Neuronal stem cell (in vitro differentiated cells): ENCODE measurements at regions not wholly inside any gene's neighbourhood (a gene's known extent, or its start where the extent isn't known, plus 50 kb on each side); places are given as distances from the start of the nearest gene placed in this dataset.

Source experiments
- DNase-seq: peaks from one replicate; pipeline ENCODE4 v3.0.0-alpha.2; 2013; ENCODE audit warnings: low spot score
- H2AFZ ChIP-seq: one replicate; pipeline ENCODE4 v1.6.1; 2013; ENCODE audit warnings: mild to moderate bottlenecking, low read length, inconsistent platforms
- H2AK5ac ChIP-seq: 2 replicates; pipeline ENCODE4 v1.6.1; 2013; ENCODE audit warnings: low read depth, mild to moderate bottlenecking, inconsistent platforms, low read length, moderate library complexity, mixed read lengths
- H2BK120ac ChIP-seq: 2 replicates; pipeline ENCODE4 v1.6.1; 2013; ENCODE audit warnings: low read depth, mild to moderate bottlenecking, inconsistent platforms, low read length, moderate library complexity, mixed read lengths
- H2BK12ac ChIP-seq: one replicate; pipeline ENCODE4 v1.6.1; 2013; ENCODE audit warnings: low read length, inconsistent platforms
- H2BK15ac ChIP-seq: 2 replicates; pipeline ENCODE4 v1.6.1; 2013; ENCODE audit warnings: mild to moderate bottlenecking, low read length, inconsistent platforms, mixed read lengths
- H2BK5ac ChIP-seq: one replicate; pipeline ENCODE4 v1.6.1; 2013; ENCODE audit warnings: inconsistent platforms, mild to moderate bottlenecking, low read length, moderate library complexity
- H3K14ac ChIP-seq: one replicate; pipeline ENCODE4 v1.6.1; 2013; ENCODE audit warnings: low read length, inconsistent platforms
- H3K18ac ChIP-seq: 2 replicates; pipeline ENCODE4 v1.6.1; 2013; ENCODE audit warnings: low read length, inconsistent platforms
- H3K23ac ChIP-seq: 2 replicates; pipeline ENCODE4 v1.6.1; 2013; ENCODE audit warnings: low read depth, mild to moderate bottlenecking, mixed read lengths, low read length, inconsistent platforms; ENCODE audit not compliant: poor library complexity
- H3K27ac ChIP-seq: replicated peaks from 3 replicates; pipeline ENCODE4 v1.5.1; 2013; ENCODE audit warnings: low read length, inconsistent platforms
- H3K27me3 ChIP-seq, 3 experiments: 2 replicates each; pipeline ENCODE4 v1.6.1; 2013; ENCODE audit warnings: low read length in 3 of 3, mild to moderate bottlenecking in 2 of 3, inconsistent platforms in 1 of 3, low read depth in 1 of 3, mixed read lengths in 1 of 3, moderate library complexity in 1 of 3; ENCODE audit not compliant: control insufficient read depth in 3 of 3, insufficient read depth in 3 of 3
- H3K36me3 ChIP-seq, 2 donors: replicated peaks in 1 of 2; 2 replicates each; pipeline ENCODE4 v1.6.1; 2013; ENCODE audit warnings: low read length in 2 of 2; ENCODE audit not compliant: control insufficient read depth in 2 of 2, insufficient read depth in 2 of 2
- H3K4ac ChIP-seq: 2 replicates; pipeline ENCODE4 v1.6.1; 2013; ENCODE audit warnings: inconsistent platforms, mild to moderate bottlenecking, low read length, moderate library complexity
- H3K4me1 ChIP-seq, 2 donors: 1 replicate in 1 of 2; 2 replicates in 1 of 2; pipeline ENCODE4 v1.6.1; 2013; ENCODE audit warnings: low read length in 2 of 2, low read depth in 1 of 2; ENCODE audit not compliant: control insufficient read depth in 2 of 2, insufficient read depth in 1 of 2
- H3K4me2 ChIP-seq: one replicate; pipeline ENCODE4 v1.6.1; 2013; ENCODE audit warnings: mild to moderate bottlenecking, low read length, inconsistent platforms; ENCODE audit not compliant: insufficient read depth, poor library complexity, severe bottlenecking
- H3K4me3 ChIP-seq, 2 donors: 2 replicates each; pipeline ENCODE4 v1.5.1; 2013; ENCODE audit warnings: low read length in 2 of 2, mild to moderate bottlenecking in 2 of 2, inconsistent platforms in 1 of 2, moderate library complexity in 1 of 2
- H3K79me1 ChIP-seq: one replicate; pipeline ENCODE4 v1.6.1; 2013; ENCODE audit warnings: low read depth, mild to moderate bottlenecking, inconsistent platforms, low read length, moderate library complexity
- H3K9ac ChIP-seq: one replicate; pipeline ENCODE4 v1.6.1; 2013; ENCODE audit warnings: mild to moderate bottlenecking, low read depth, low read length, inconsistent platforms; ENCODE audit not compliant: poor library complexity
- H3K9me3 ChIP-seq, 2 donors: replicated peaks in 1 of 2; 2 replicates each; pipeline versions ENCODE3 to v1.6.1; 2013; ENCODE audit warnings: low read length in 2 of 2, mild to moderate bottlenecking in 2 of 2, inconsistent platforms in 1 of 2, low read depth in 1 of 2, mixed read lengths in 1 of 2, moderate library complexity in 1 of 2; ENCODE audit not compliant: control insufficient read depth in 2 of 2, insufficient read depth in 1 of 2
- H4K8ac ChIP-seq: one replicate; pipeline ENCODE4 v1.6.1; 2013; ENCODE audit warnings: low read depth, mild to moderate bottlenecking, inconsistent platforms, low read length, moderate library complexity
- H4K91ac ChIP-seq: one replicate; pipeline ENCODE4 v1.6.1; 2013; ENCODE audit warnings: low read length, low read depth, mild to moderate bottlenecking, inconsistent platforms; ENCODE audit not compliant: poor library complexity
- WGBS, 2 donors: extraction: QIAGEN DNeasy Blood & Tissue Kit; methylation state at CpG; one replicate each; pipeline ENCODE4 v1.1.7; 2013; ENCODE audit warnings: missing lambda C conversion rate in 2 of 2, mixed read lengths in 1 of 2; ENCODE audit not compliant: insufficient read length in 2 of 2, insufficient replicate concordance in 1 of 2; ENCODE audit errors: extremely low coverage in 2 of 2; 5-methylcytosine and 5-hydroxymethylcytosine counted together

DNA sequence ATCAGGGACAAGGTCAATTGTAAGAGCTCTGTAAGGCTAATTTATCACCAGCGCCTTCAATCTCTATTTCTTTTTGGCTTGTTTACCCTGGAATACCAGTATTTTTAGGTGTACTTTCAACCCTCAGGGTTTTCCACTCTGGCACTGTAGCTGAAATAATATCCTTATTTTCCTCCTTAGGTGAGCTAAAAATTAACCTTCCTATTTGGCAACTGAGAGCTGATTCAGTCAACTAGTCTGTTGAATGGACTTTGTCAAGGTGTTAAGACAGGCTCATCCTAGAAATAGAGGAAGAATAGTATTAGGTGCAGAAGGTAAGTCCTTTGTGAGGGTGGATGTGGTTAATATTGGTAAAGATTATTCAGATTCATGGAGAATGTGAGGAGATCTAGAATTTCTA, 101.3 kb upstream of the BANK1 start:
- Histone ChIP-seq H3K9ac (no peak overlapping the region), H3K27me3 (no peaks in the 10 kb centered on the region), H2BK12ac (no peak overlapping the region), H2BK15ac (no peak overlapping the region), H4K91ac (no peak overlapping the region), H2AK5ac (no peak overlapping the region), H2AFZ (no peak overlapping the region), H4K8ac (no peak overlapping the region), H3K36me3 (no peaks in the 10 kb centered on the region), H3K4me1 (no peaks in the 10 kb centered on the region), H3K27ac (no peak overlapping the region), H3K18ac (no peak overlapping the region), H3K79me1 (no peaks in the 10 kb centered on the region), H3K4ac (no peak overlapping the region), H3K4me3 (no peak overlapping the region), H2BK120ac (no peak overlapping the region), H3K14ac (no peak overlapping the region), H3K9me3 (no peaks in the 10 kb centered on the region), H3K23ac (no peak overlapping the region), H3K4me2 (no peak overlapping the region), H2BK5ac (no peak overlapping the region)
- WGBS, 2 donors = no CpG with 5 or more reads among the region's 1 CpG
- DNase-seq = no peak

DNA sequence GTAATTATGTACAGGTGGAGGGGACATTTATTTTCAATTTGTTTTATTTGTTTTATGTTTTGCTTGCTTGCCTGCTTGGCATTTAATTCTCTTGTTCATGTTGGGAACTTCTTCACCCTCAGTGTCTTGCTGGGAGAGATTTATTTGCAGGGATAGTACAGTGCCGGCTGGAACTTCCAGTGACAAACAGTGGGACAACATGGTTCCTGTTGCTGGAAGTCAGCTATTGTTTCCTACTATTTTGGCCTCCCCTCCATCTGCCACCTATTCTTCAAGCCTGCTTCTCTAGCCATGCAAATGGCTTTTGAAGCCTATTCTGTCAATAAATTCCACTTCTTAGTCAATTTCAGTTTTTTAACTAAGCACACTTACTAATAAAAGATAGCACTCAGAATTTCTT, 105.4 kb upstream of the BANK1 start:
- WGBS, 2 donors = no CpG with 5 or more reads among the region's 1 CpG
- no peak overlapping the region for H3K14ac ChIP-seq
- H2BK120ac ChIP-seq = no peak overlapping the region
- no peak for DNase-seq
- no peak overlapping the region for H3K18ac ChIP-seq
- H3K9me3 ChIP-seq = no peaks in the 10 kb centered on the region
- H2BK5ac ChIP-seq = no peak overlapping the region
- no peak overlapping the region for H4K91ac ChIP-seq
- no peak overlapping the region for H3K27ac ChIP-seq
- no peaks in the 10 kb centered on the region for H3K27me3 ChIP-seq
- H3K36me3 ChIP-seq = no peaks in the 10 kb centered on the region
- H3K4me3 ChIP-seq = no peak overlapping the region
- H2AK5ac ChIP-seq = no peak overlapping the region
- no peaks in the 10 kb centered on the region for H3K4me1 ChIP-seq
- no peak overlapping the region for H3K4ac ChIP-seq
- no peak overlapping the region for H3K4me2 ChIP-seq
- H2BK15ac ChIP-seq = no peak overlapping the region
- no peak overlapping the region for H4K8ac ChIP-seq
- H3K79me1 ChIP-seq = no peaks in the 10 kb centered on the region
- no peak overlapping the region for H3K23ac ChIP-seq
- no peak overlapping the region for H2AFZ ChIP-seq
- no peak overlapping the region for H3K9ac ChIP-seq
- H2BK12ac ChIP-seq = no peak overlapping the region

DNA sequence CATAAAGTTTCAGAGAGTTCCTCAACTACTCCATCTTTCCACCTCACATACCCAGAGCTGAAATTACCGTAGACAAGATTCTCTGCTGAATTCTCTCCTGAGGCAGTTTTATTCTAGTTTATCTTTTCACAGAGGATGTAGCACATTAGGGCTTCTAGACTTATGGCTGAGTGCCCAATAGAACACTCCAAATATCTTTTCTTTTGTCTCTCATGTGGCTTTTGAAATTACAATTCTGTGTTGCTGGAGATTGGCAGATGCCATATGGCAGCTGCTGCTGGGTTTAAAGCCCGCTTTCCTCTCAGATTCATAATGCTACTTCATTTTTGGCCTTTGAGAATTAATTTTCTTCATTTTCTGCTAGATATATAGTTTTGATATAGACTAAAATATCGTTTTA, 107.6 kb upstream of the BANK1 start:
- Histone ChIP-seq H3K4me2 (no peak overlapping the region), H3K18ac (no peak overlapping the region), H3K23ac (no peak overlapping the region), H3K9ac (no peak overlapping the region), H2BK120ac (no peak overlapping the region), H2BK5ac (no peak overlapping the region), H3K4me3 (no peak overlapping the region), H4K8ac (no peak overlapping the region), H2AFZ (no peak overlapping the region), H3K79me1 (no peaks in the 10 kb centered on the region), H4K91ac (no peak overlapping the region), H2BK12ac (no peak overlapping the region), H3K9me3 (no peaks in the 10 kb centered on the region), H3K14ac (no peak overlapping the region), H2BK15ac (no peak overlapping the region), H3K36me3 (no peaks in the 10 kb centered on the region), H3K27me3 (no peaks in the 10 kb centered on the region), H3K27ac (no peak overlapping the region), H3K4ac (no peak overlapping the region), H2AK5ac (no peak overlapping the region), H3K4me1 (no peaks in the 10 kb centered on the region)
- no peak for DNase-seq
- no CpG with 5 or more reads among the region's 3 CpGs for WGBS, 2 donors

DNA sequence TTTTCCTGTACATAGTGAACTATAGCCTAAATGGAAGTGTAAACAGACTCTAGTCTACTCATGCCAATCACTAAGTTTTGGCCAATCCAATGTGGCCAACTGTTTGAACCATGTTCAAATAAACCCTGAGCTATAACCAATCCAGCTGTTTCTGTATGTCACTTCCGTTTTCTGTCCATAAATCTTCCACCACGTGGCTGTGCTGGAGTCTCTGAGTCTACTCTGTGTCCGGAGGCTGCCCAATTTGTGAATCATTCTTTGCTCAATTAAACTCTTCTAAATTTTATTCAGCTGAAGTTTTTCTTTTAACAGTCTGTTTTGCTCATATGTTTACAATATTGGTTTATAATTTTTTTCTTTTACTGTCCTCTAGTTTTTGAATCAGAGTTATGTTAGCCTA, 112.3 kb upstream of the BANK1 start:
- Histone ChIP-seq H3K23ac (no peak overlapping the region), H2AFZ (no peak overlapping the region), H3K4me1 (no peaks in the 10 kb centered on the region), H4K8ac (no peak overlapping the region), H3K79me1 (no peaks in the 10 kb centered on the region), H2BK120ac (no peak overlapping the region), H4K91ac (no peak overlapping the region), H3K4me2 (no peak overlapping the region), H2BK15ac (no peak overlapping the region), H3K36me3 (no peaks in the 10 kb centered on the region), H3K4ac (no peak overlapping the region), H2AK5ac (no peak overlapping the region), H3K27ac (no peak overlapping the region), H3K18ac (no peak overlapping the region), H3K27me3 (no peaks in the 10 kb centered on the region), H2BK12ac (no peak overlapping the region), H3K4me3 (no peak overlapping the region), H2BK5ac (no peak overlapping the region), H3K14ac (no peak overlapping the region), H3K9ac (no peak overlapping the region), H3K9me3 (peaks cover 0 to 2% of the 10 kb centered on the region in 2 donors)
- WGBS, 2 donors = no CpG with 5 or more reads among the region's 3 CpGs
- no peak for DNase-seq
